Skeletal muscle cell (primary cell): ENCODE measurements at regions not wholly inside any gene's neighbourhood (a gene's known extent, or its start where the extent isn't known, plus 50 kb on each side); places are given as distances from the start of the nearest gene placed in this dataset.

ENCODE experiments used
- DNase-seq: peaks from one replicate; pipeline ENCODE4 v3.0.0-alpha.2; 2010; ENCODE audit warnings: low read depth
- H3K4me3 ChIP-seq: 2 replicates; pipeline ENCODE4 v1.5.1; 2011; ENCODE audit warnings: low read depth, mild to moderate bottlenecking, control low read depth, low read length, moderate library complexity

DNA sequence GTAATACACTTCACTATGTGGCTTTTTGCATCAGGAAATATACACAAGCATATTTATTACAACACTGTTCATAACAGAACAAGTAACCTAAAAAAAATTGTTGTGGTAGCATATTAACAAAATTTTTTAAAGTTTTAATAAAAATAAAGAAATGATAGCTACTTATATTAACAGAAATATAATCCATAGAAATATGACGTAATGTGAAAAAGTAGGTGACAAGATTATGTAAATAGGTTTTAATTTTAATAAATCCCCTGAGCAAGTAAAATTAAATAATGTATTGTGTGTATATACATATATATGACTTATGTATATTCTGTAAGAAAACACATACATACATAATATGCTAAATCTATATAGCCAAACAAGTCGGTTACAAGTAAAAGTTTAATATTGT is 359.9 kb downstream of the SEC16B start:
- DNase-seq, result no peak
- no peak overlapping the region for H3K4me3 ChIP-seq

DNA sequence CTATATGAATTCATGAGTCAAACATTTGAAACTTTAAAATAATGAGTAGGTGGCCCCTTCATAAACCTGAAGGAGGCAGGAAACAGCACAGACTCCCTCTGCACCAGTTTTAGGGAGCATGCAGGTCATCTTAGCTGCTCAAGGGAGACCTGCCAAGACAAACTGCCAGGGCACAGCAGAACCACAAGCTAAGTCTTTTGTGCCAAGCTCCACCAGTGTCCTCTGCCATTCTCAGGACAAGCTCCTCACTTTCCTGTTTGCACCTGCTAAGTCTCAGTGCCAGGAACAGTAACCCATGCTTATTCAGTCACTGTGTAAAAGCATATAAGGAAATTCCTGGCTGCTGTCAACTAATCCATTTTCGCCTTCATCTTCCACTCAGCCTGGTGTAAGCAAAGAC is 368.9 kb downstream of the SEC16B start:
- no peak overlapping the region for H3K4me3 ChIP-seq
- no peak for DNase-seq

DNA sequence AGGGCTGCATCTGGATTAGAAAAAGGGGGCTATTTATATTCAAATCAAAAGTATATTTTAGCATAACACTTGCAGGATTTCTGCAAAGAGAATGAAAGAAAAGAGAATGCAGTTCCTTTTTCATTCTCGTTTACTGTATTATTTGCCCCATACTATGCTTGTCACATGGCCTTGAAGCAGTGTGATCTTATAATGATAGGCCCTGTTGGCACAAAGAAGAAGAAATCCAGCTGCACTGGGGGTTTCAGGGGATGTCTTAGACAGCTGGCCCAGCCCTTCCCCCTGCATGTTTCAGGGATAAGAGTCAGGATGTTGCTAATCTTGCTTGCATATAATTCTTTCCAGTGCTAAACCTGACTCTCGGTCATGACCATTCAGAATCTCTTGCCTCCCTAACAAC is 369.5 kb downstream of the SEC16B start:
- no peak overlapping the region for H3K4me3 ChIP-seq
- DNase-seq, result no peak

DNA sequence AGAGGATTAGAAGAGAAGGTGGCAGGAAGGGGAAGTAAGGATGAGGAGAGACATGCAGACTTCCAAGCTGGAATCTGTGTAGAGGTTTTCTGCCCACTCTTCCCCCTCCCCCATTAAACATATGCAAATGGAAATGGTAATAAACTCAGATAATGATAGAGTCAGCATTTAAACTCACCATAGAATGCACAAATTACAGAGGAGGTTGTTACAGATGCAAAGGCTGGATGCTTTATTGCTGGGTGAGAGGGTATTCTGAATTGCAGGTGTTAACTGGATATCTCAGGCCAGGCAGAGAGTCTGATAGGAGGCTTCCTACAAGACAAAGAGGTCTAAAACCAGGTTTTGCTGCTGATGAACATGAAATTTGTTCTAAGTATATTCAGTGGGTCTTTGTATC is 372.5 kb downstream of the SEC16B start:
- no peak for DNase-seq
- no peak overlapping the region for H3K4me3 ChIP-seq

DNA sequence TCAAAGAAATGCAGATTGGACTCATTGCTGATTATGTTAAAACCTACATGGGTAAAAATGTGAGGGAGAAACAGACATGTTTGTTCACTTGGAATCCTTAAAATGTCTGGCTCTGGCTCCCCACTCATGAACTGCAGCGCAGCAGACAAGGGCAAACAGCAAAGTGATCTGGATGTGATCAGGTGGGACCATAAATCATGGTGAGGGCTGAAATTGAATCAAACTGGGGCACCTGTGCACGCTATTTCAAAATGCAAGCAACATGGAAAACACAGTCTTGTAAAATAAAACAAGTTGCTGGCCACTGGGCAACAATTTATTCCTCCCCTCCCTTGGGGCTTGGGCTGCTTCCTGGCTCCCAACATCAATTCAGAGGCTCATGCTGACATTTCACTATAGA is 373.4 kb downstream of the SEC16B start:
- H3K4me3 ChIP-seq, result no peak overlapping the region

DNA sequence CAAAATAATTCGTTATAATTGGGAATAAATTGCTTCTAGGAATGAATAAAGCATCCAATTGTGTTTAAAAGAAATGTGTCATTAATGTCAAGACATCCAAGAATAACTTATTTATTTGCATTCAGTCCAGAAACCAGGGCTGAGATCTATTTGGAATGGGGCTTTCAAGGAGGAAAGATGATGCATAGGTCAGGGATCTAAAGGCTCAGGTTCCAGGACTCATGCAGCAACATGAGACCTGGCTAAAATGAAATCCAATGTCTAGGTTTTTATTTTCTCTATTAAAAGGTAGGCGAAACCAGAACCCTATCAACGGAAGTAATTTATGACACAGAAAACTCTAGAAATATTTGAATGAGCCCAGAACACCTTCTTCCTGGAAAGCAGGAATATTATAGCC is 376.8 kb downstream of the SEC16B start:
- H3K4me3 ChIP-seq, result no peak overlapping the region
- DNase-seq, result no peak

More for the DNA sequence above, 373.4 kb downstream of the SEC16B start:
- DNase-seq, result no peak

DNA sequence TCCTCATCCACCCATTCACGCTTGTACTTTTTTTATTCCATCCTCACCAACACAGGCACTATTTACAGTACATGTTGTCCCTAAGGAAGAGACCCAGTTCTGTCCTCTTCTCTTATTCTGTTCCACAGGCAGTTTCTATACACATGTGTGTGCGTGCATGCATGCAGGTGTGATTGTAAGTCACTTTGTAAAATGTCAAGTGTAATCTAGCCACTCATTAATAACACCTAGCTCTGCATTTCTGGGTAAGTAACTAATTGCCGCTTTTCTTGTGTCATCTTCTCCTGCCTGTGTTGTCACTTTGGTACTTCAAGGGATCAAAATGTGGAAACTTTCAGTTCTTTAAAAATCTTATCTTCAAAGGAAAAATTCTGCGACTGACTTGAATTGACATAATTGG is 377.2 kb downstream of the SEC16B start:
- no peak for DNase-seq
- H3K4me3 ChIP-seq, result no peak overlapping the region

DNA sequence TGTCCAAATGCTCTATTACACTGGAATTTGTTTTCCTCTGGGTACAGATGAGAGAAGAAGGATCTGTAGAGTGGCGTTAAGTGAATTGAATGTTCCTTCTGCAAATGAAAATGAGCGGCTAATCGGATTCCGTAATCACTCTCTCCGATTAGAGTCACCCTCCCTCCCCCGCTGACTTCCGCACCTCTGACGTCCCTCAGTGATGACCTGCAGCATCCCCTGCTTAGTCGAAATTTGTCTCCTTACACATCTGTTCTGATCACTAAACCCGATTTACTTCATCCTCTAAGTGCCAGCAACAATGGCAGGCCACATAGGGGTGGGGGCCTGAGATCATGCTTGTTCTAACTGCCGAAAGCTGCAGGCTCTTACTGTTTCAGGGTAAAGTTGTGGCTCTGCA is 378.7 kb downstream of the SEC16B start:
- no peak for DNase-seq
- H3K4me3 ChIP-seq, result no peak overlapping the region

DNA sequence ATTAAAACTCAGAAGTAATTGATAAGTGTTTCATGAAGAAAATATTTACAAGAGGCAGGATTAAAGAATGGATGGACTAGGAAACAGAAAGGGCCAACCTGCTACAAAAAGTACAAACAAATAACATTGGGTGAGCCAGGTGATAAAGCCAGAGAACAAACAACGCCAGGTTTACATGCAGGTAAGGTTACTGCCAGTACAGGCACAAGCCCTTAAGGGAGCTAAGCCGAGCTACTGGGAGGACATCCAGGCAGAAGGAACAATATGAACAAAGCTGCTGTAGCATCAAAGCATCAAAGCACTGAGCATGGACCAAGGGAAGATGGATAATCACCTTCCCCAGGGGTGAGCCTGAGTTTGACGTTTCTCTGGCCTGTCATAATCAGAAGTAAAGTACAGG is 380.7 kb downstream of the SEC16B start:
- DNase-seq, result no peak
- H3K4me3 ChIP-seq, result no peak overlapping the region

DNA sequence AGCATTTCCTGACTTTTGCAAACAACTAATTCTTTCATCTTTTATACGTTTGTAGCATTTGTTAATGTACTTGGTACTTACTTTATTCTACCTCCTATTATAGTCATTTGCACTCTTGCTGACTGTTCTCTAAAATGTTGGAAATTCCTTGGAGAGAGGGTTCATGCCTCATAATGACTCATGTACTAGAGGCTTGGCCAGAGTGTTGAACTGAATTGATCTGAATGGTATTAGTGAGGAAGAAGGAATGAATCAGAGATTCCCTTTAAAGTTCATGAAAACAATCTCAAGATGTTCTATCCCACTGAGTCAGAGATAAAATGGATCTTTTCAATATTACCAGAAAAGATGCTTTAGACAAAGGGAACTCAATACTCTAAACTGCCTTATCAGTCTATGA is 383.4 kb downstream of the SEC16B start:
- H3K4me3 ChIP-seq, result no peak overlapping the region
- peak; percentile 82 for DNase-seq

DNA sequence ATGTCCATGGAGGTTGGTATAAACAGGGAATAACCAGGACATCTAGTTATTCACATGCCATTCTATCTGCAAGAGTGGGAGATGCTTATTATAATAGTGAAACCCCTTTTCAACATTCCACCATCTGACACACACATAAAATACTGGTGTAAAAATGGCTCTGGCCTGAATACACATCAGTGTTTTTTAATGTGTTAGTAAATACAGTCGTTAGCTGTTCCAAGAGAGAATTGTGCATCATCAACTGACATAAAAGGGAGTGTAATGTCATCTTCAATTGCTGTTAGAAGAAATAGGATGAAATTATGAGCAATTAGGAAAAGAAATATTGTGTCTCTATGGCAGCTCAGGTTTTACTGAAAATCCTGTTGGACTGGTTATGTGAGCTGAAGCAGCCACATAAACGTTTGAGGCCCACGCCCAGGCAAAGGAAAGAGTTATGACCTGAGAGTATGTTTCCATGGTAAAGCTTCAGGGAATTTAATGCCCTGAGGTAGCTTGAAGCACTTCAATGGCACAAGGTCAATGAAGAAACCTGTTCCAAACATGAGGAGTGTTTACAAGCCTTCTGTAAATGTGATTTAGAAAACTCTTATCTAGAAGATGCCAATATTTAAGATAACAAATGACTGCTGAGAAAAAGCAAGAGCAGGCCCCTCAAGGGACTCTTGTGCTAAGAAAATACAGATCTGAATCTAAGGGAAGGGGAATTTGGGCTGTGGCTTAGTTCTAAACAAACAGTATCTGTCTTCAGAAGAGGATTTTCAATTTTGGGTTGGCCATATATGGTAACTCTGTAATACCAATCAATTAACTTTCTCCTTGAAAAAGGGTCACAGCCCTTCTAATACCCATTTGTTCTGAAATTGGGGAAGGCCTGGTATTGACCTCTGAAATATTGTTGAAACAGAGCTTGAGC is 384.3 kb downstream of the SEC16B start:
- H3K4me3 ChIP-seq, result no peak overlapping the region
- DNase-seq, result no peak

DNA sequence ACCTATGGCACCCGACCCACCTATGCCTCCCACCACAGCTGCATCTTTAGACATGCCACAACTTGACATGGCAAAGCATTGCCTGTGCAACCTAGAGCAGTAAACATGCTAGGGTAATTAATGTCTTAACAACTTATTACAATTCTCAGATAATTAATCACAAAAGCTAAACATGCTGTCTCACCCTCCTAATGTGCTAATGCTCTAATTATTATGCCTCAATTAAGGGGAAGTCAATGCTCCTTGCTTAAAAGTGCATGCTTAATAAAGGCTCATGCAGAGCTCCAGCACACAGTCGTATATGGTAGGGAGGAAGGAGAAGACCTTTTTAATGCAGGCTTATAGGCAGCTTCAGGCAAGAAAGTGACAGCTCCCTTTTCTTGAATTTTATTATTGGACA is 396.0 kb downstream of the SEC16B start:
- no peak overlapping the region for H3K4me3 ChIP-seq
- no peak for DNase-seq

DNA sequence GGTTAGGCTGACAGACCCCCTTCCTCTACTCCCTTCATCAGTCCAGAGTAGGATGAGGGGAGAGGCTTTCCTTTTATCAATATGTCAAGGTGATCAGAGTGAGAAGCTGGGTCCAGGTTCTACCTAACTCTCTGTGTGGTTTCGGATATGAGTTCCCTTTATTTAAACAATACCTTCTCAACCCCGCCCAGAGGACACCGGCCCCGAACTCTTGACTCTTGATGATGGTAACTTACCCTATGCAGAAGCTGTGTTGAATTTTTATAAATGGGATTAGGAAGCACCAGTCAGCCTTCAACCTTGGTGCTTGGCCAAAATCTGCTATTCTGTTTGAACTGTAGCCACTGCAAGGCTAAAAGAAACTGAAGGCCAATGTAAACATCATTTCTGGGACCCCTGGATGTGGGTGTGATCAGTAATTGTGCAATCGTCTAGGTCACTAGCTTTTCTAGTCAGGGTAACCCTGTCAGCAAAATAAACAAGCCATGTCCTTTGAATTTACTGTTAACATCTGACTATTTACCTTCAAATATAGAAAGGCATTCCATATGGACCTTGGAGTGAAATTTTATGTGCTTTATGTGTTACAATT is 398.3 kb downstream of the SEC16B start:
- H3K4me3 ChIP-seq, result no peak overlapping the region
- peak; percentile 31 for DNase-seq

DNA sequence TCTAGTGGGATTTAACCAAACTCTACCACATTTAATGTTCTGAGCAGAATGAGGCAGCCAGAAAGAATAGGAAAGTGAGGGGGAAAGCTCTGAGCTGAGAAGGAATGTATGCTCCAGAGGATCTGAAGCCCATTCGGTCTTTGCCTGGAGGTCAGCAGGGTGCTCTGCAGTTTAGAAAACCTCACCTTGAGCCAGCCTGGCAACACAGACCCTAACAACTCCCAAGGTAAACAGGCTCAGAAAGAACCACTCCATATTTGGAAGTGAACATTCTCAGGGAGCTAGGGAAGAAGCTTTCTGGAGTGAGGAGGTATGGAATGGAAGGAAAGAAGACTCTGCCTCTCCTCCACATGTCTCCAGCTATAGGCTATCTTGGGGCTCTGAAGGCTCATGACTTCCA is 398.8 kb downstream of the SEC16B start:
- DNase-seq, result no peak
- no peak overlapping the region for H3K4me3 ChIP-seq

DNA sequence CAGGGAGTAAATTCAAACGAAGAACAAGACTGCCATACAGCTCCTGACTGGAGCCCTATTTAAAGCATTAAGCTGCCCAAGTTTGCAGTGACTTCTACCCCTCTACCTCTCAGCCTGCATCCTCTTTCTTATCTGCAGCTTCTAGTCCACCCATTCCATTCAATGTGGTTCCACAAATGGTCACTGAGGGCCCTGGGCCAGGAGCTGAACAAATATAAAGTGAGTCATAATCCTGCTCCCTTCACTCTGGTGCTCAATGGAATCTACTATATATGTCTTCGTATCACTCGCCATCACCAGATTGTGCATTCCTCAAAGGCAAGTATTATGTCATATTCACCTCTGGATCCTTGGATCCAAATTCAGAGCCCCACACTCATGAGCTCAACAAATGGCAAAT is 398.7 kb downstream of the BRINP2 start:
- no peak overlapping the region for H3K4me3 ChIP-seq
- DNase-seq, result no peak

DNA sequence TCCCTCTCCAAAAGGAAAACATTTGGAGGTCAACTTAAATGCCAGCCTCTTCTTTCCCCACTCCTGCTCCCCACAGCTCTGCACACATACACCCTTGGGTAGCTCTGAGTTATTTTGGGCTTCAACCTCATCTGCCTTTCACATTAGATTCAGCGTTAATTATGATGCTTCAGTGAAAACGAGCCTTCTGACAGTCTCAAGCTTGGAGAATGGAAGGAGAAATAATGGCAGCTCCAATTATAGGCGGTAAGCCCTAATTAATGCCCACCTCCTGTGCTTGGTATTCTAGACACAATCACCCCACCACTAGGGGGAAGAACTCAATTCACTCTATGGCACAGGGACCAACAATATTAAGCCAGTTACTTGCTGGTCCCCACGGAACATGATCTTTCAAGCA is 397.9 kb downstream of the BRINP2 start:
- no peak overlapping the region for H3K4me3 ChIP-seq
- DNase-seq, result no peak

DNA sequence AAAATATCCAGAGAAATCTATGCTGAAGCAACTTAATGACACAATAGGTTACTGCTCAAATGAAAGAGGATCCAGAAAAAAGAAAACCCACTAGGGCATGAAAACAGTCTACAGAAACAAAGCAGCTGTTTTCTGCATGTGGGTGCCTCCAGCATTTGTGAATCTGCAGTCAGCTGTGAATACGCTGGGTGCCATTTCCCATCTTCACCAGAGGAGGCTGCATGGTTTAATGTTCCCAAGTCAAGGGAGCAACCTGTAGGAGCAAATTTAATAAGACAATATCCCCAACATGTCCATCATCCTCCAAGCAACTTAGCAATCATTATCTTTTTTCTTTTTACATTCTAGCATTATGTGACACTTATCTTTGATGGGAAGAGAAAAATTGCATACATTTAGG is 396.6 kb downstream of the BRINP2 start:
- no peak overlapping the region for H3K4me3 ChIP-seq
- DNase-seq, result no peak

DNA sequence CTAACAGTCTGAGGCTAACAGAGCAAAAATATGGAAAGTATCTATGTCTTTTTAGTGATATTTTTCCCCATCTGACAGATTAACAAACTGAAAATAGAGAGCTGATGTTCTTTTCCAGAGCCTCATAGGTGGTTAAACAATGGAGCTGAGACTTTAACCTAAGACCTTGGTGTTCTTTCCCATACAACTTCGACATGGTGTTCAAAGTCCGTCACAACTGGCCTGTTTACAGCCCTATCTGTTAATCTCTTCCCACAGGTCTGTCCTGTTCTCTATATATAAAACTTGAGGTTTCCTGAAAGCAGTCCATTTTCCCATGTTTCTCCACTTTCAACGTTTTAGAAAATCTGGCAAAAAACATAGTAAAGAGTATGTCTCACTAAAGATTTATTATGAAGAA is 395.7 kb downstream of the BRINP2 start:
- H3K4me3 ChIP-seq, result no peak overlapping the region
- no peak for DNase-seq

DNA sequence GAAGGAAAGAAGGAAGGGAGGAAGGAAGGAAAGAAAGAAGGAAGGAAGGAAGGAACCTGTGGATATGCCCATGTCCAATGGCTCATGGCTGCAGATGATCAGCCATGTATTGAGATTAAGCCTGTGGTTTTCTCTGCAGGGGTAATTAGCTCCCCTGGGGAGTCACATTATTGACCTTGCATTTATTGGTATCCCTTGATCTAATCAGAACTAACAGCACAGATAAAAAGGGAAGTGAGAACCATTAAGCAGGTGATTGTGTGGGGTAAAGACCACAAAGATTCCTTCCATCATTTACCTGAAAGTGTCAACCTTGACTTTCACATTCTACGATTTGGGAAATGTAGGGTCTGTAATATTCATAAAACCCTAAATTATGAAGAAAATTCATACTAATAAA is 390.7 kb downstream of the BRINP2 start:
- no peak overlapping the region for H3K4me3 ChIP-seq
- no peak for DNase-seq

DNA sequence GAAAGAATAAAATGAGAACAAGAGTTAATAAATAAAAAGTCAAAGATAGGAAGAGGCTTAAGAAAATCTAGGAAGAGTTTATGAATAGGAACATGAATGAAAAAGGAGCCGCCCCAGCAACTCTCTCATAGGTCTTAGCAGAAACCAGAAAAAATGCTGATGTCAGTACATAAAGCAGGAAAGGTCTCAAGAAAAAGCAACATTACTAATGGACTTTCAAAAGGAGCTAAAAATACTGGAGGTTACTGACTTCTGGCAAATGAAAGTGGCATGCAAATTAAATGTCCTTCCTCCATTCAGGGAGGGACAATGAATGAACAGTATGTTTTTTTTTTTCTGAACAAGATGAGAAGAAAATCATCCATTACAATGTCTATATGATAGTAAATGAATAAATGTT is 387.6 kb downstream of the BRINP2 start:
- H3K4me3 ChIP-seq, result no peak overlapping the region
- no peak for DNase-seq

DNA sequence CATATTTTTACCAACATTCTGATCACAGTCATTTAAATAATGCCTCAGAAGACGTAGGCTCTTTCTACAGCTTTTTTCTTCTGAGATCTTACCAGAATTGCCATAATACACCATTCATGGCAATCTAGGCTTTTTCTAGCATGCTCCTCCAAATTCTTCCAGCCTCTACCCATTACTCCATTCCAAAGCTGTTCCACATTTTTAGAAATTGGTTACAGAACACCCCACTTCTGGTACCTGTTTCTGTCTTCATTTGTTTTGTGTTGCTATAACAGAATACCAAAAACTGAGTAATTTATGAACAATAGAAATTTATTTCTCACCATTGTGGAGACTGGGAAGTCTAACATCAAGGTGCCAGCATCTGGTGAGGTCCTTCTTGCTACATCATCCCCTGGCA is 385.4 kb downstream of the BRINP2 start:
- H3K4me3 ChIP-seq, result no peak overlapping the region
- DNase-seq, result no peak
